NCI-H2107 (cell line): ENCODE measurements at regions not wholly inside any gene's neighbourhood (a gene's known extent, or its start where the extent isn't known, plus 50 kb on each side); places are given as distances from the start of the nearest gene placed in this dataset.
"Not testable (repeated sequence)": the region's sequence is repeated elsewhere in the genome, so short reads cannot be mapped to it uniquely, and the experiment has no call there.

Experiments
- DNase-seq: peaks from one replicate; lab custom pipeline; 2025; lab: John Stamatoyannopoulos, UW

DNA sequence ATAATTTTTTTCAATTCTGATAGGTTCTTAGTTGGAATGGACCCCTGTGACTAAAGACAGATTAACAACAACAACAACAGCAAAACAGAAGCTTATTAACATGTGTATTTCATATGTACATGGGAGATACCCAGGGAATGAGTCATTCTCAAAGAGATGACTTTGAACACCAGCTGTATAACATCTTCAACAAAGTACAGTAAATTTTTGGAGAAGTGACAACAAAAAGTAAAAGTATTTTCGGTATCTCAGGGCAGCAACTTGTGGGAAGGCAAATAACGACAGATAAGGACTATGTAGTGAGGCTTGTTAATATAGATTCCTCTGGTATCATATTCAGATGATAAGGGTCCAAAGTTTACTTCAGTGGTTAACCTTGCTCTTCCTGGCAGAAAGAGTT, 573.4 kb upstream of the RAG2 start:
- DNase-seq: no peak

DNA sequence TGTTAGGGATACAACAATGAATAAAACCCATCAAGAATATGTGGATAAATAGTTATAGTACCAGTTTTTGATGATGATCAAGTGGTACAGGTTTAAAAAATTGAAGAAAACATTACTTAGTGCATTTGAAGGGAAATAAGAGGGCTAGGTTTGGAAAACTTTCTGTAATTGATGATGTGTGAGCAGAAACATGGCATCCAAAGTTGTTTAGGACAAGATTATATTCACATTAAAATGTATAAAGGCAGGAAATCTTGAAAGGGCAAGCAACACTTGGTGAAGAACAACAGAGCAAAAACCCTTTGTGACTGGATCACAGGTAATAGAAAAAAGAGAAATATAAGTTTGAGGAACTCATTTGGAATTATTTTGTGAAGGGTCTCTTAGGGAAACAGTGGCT, 572.3 kb upstream of the RAG2 start:
- DNase-seq: no peak

DNA sequence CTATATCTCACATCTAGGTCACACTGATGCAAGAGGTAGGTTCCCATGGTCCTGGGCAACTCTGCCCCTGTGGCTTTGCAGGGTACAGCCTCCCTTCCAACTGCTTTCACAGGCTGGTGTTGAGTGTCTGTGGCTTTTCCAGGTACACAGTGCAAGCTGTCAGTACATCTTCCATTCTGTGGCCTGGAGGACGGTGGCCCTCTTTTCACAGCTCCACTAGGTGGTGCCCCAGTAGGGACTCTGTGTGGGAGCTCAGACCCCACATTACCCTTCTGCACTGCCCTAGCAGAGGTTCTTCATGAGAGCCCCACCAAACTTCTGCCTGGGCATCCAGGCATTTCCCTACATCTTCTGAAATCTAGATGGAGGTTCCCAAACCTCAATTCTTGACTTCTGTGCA, 547.4 kb upstream of the RAG2 start:
- not testable (repeated sequence) for DNase-seq

DNA sequence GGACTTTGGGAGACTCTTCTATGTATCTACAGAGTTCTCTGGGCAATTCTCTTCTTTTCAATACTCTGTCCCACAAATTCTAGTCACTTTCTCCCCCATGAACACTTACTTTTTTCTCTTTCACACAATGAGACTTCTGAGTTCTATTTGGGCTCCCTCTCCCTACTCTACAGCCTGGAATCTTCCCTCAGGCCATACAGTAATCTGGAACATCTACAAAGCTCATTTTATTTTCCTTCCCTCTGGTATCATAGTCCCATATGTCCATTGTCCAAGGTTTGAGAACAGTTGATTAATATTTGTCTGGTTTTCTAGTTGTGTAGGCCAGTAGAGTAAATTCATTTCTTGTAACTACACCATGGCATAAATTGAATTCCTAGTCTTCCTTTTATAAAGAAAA, 544.6 kb upstream of the RAG2 start:
- no peak for DNase-seq

DNA sequence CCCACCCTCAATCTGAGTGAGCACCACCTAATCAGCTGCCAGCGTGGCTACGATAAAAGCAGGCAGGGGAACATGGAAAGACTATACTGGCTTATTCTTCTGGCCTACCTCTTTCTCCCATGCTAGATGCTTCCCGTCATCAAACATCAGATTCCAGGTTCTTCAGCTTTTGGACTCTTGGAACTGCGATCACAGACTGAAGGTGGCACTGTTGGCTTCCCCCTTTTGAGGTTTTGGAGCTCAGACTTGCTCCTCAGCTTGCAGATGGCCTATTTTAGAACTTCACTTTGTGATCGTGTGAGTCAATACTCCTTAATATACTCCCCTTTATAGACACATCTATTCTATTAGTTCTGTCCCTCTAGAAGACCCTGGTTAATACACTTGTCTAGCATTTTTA, 543.7 kb upstream of the RAG2 start:
- DNase-seq: no peak

DNA sequence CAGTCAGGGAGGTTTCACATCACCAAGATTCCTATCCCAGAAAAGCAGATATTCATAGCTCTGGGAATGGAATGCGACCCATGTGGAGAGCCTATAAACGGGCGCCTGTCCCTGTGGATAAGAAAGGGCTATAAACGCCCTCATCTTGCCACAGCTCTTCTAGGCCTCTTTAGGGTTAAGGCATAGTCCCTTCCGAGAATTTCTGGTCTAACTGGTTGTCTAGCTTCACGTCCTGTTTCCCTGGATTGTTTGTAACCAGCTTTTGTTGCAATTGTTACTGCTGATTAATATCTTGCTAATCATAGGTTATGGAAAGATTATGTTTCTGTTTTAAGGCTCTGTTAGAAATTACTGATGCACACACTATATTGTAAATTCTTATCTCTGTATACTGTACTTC, 537.6 kb upstream of the RAG2 start:
- DNase-seq: not testable (repeated sequence)

DNA sequence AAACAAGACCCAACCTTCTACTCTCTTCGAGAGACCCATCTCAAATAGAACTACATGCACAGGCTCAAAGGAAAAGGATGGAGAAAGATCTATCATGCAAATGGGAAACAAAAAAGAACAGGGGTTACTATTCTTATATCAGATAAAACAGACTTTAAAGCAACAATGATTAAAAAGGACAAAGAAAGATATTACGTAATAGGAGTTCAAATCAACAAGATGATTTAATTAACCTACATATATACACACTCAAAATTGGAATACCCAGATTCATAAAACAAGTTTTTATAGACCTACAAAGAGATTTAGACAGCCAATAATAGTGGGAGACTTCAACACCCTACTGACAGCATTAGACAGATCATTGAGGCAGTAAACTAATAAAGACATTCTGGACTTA, 536.6 kb upstream of the RAG2 start:
- DNase-seq: no peak

DNA sequence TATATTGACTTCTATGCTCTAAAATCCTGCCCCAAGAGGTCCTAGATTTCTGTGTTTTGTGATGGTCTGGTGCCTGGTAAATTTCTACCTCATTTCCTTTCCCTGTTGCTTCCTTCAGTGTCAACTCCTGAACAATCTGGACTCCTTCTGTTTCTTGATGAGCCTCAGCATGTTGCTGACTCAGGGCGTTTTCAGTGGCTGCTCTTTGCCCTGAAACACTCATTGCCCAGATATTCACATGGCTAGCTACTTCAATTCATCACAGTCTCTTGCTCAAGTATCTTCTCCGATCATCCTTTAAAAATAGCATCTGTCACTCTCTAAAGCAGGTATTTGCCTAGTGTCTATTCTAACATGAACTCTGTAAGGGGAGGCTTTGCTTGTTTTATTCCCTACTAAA, 526.3 kb upstream of the RAG2 start:
- no peak for DNase-seq

DNA sequence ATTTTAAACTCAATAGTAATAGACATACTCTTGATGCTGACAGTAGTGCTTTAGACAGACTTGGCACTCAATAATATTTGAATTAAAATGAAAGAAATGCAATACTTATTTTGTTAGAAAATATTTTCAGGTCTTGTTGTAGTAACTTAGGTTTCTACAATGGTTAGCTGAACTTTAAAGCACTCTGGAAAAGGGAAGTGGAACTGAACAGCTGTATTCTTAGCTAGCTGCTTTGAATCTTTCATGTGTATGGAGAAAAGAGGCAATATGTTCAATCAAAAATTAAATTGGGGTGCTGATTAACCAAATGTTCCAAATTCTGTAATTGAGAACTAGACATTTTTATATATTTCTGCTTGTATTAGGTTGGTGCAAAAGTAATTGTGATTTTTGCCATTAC, 517.9 kb upstream of the RAG2 start:
- no peak for DNase-seq

DNA sequence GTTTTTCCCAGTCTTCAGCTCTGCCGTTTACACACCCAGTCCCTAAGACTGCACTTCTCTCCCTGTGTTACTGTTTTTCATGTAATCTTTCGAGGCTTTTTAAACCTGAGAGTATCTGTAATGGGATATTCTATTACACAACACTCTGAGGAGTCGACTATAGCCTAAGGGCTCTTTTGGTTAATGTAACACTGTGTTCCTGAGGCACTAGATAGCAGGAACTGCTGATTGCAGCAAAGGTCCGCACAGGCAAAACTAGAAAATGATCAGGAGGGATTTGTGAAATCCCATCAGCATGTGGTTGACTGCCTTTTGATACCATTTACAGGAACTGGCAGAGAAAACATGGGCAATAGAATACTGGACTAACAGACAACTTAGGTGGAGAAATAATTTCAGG, 512.3 kb upstream of the RAG2 start:
- DNase-seq: no peak

DNA sequence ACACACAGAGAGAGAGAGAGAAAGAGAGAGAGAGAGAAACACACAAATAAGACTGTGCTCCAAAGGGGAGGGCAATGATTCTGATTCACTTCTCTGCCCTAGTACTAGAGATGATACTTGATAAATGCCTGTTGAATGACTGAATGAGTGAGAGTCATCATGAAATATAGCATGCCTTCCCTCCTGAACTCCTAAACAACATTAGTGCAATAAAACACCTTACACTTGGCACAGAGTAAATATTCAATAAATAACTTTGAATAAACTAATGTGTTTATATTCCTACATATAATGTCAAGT, 511.2 kb upstream of the RAG2 start:
- DNase-seq: no peak

DNA sequence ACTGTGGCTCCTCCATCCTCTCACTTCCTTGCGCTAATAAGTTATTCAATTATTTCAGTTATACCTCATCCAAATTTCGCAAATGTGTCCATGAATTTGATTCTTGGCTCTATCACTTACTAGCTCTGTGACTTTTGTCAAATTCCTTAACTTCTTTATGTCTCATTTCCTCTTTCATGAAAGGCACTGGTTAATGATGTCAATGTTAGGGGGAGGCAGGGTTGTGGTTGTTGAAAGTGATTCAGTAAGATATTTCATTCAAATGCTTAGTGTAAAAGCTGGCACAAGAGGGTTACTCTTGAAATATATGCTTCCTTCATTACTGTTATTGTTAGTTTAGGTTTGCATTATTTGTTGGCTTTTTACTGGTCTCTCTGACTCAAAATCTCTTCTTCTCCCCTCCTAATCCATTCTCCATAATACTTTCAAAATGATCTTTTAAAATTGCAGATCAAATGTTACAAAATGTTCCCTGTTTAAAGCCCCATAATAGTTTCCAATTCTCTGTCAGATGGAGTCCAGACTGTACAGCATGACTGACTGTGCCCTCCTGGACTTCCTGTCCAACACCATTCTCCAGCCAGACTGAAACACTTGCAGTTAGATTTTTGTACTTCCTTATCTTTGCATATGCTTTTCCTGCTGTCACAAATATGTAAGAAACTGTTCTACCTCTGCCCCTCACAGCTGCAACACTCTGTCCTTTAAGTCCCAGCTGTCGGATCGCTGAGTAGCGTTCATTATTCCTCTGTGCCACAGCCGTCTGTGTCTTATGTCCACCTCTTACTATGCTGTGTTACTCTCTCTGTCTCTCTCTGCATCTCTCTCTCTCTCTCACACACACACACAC, 510.6 kb upstream of the RAG2 start:
- DNase-seq: no peak

DNA sequence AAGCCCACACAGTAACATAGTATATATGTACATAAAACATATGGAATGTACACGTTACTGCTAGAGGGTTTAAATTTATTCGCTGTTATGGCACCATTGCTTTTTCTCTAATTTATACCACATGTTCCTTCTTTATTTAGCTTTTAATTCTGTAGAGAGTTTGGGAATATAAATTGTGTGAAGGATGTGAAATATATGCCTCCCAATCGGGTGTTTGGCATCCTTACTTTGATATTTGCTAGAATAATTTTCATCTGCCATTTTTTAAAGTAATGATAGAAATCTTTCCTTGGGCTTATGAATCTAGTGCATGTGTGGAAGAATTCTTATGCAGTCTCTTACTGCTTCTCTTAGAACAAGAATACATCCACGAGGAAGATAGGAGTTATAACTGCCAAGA, 509.8 kb upstream of the RAG2 start:
- no peak for DNase-seq

DNA sequence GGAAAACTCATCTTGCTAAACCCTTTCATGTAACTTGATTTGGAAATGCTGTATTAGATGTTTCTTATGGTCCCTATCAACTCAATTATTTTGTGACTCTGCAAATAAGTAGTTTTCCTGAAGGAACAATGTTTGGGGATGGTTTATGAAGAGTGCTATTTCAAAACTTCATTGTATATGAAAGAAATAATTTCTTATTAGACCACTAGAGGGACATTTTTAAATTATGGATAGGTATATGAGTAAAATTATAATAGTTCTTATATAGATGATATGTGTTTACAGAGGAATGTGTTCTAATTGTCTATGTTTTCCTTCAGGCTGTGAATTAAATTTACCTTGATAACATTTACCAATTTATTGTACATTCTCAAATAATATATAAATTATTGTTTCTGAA, 509.4 kb upstream of the RAG2 start:
- no peak for DNase-seq

DNA sequence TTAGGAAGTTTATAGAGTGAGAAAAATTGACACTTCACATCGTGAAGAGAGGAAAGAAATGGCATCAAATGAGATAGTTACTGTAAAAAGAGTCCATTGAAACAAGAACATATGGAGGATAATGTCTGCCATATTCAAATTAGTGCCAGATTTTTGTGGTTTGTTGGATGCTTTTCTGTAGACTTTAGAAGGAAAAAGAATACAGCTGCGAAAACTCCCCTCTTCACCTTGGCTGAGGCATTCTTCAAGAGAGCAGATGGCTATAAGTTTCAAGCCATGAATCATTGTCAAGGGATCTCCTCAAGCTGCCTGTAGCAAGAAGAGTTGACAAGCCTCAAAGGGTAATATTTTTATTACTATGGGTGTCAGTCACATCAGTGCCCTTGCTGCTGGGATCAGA, 507.4 kb upstream of the RAG2 start:
- DNase-seq: no peak

DNA sequence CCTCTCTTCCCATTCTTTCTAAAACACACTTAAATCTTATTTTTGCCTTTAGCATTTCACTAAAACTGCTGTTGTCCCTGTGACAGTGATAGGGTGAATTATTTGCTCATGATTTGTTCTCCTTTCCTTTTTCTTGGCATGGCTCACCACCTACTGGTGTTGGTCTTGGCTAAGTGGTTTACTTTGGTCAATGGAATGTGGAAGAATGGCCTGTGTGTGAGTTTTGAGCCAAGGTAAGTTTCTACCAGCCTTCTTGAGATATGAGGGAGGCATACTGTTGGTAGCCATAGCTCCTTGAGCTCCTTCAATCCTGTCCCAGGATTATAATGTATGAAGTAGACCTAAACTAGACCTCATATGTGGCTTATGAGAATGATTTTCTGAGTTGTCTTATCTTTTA, 506.3 kb upstream of the RAG2 start:
- DNase-seq: no peak

DNA sequence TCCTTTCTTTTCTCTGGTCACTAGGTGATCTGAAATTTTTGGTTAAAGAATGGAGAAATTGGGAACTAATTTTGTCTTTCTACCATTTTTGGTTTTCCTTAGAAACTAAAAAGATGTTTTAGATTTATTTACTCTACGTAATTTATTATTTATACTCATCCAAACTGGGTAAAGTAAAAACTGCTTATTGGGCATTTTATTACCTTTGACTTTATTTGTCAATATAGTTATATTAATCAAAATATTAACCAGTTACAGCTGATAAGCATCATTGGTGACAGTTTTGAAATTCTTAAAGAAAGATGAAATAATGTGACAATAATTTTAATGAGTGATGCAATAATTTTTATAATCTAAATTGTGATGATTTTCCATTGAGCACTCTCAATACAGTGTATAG, 502.0 kb upstream of the RAG2 start:
- no peak for DNase-seq

DNA sequence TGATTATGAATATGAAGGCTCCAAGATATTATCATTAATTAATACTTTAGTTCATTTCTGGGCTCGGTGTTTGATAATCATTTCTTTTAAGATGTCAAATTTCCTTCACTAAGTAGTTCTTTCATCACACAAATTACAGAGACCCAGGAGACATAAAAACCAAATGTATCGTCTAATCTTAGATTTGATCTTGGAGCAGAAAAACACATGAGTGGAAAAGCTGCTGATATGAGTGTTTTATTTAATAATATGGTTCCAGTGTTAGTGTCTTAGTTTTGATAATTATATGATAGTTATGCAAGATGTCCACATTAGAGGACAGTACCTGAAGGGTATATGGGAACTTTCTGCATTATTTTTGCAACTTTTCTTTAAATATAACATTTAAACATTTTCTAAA, 494.5 kb upstream of the RAG2 start:
- no peak for DNase-seq

DNA sequence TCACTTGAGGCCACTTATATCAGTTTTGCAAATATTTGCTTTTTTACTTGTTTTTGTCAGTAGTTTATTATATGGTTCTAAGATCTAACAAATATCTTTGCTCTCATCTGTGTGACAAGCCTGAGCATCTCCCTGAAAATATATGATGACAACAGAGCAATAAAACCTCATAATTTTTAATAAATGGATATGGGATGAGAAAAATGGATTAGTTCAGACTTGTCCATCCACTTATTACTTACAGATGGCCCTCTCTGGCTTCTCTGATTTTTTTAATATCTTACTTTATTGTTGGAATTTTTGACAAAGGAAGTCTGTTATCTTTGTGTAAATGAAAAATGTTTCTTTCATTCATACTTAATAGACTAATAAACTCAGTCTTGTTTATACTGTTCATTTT, 491.4 kb upstream of the RAG2 start:
- DNase-seq: no peak

DNA sequence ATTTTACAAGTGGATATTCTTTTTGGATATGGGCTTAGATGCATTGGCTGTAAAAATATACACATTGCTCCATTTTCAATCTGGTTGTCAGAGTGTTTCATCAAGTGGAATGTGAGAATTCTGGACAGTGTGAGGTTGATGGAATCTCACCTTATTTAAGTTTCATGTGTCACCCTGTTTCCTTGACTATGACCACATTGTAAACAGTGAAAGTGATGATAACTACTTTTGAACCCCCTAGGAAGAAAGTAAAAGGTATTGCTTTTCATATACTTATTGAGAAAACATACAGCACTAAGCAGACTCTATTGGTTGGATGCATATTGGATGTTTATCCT, 490.5 kb upstream of the RAG2 start:
- no peak for DNase-seq

DNA sequence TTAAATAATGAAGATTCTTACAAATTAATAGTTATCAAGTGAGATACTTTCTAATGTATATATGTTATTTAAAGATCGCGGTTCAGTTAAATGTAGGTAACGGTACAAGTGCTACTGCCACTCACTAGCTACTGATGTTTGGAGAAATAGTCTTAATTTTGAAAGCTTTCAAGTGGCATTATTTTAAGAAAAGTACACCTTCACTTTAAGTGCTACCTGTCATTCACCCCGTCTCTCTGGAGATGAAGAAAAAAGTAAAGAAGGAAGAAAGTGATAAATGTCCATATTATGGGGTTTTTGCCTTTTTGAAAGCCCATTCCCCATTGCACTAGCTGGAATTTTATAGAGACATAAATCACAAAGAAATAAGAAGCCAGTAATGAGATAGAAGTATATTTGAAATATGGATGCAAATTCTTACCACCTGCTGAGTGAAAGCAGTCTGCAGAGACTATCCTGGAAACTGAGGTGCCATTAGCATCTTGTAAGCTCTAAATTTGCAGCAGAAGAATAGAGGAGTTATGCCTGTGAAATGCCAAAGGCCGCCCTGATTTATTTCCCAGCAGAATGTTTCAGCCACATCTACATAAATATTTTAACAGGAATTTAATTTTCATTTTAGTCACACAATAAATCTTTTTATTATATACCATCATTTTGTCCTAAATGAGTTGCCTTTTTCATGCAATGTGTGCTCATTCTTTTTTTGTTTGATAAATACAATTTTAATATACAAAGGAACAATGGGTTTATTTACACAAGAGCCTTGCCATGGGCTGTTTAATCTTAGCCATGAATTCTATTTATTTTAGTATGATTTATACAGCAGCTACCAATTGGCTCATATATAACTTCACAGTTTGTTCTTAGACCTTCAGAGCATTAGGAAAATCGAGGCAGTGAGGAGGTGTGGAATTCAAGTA, 489.9 kb upstream of the RAG2 start:
- no peak for DNase-seq

DNA sequence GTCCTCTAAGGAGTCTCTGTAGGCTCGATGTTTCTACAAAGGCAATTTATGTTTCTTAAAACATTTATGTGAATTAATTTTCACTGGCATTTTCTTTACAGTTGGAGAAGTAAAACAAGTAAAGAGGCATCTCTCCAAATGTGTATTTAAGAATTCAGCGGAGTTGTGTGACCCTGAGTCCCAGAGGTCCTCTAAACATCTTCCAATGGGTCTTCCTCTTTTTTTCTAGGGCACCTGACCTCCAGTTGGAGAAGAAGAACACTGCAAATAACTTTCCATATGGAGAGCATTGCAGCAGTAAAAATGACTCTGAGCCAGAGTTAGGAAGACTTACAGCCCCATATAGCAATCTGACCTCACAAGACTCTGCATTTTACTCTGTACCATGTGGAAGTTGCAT, 480.5 kb upstream of the RAG2 start:
- DNase-seq: no peak

DNA sequence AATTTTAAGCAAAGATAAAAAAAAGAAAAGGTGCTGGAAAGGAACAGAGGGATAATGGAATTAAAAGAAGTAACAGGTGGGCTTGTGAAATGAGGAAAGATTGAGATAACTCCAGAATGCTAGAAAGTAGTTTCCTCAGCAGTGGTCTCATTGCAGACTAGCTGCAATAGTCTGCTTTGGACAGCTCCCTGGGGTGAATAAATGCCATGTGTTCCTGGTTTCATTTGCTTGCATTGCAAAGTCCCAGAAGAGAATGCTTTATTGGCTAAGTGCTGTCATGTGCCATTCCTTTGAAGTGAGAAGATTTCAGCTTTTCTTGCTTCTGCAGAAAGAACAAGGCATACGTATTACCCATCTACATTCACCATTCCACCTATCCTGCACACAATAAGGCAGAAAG, 478.8 kb upstream of the RAG2 start:
- DNase-seq: no peak

DNA sequence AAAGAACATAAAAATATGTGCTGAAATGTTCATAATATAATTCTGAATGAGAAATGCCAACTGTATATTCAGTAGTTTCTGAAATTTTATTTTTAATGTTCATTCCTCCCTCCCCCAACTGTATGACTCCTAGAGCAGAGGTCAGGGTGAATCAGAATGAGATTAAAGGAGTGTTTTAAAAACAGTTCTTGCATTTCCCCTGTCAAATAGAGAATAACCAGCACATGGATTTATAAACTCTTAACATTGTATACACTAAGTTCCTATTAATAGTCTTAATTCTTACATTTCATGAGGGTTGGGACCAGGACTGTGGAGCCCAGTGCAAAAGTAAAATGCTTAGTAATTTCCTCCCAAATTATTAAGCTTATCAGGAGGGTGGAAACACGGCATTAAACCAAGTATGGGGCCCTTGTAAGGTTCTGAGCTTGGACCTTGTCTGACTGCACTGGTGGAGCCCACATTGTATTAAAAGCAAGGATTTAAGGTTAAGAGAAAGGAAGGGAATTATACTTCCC, 474.6 kb upstream of the RAG2 start:
- no peak for DNase-seq
